IPS DF 19.7 (cell line): ENCODE measurements at regions not wholly inside any gene's neighbourhood (a gene's known extent, or its start where the extent isn't known, plus 50 kb on each side); places are given as distances from the start of the nearest gene placed in this dataset.

ENCODE experiments used
- DNase-seq: peaks from one replicate; pipeline ENCODE4 v3.0.0-alpha.2; 2013; ENCODE audit warnings: low read depth, low spot score

- no peak for DNase-seq
These were observed 244.7 kb downstream of the PTEN start for GRCh38 chr10:88108115-88108610.

GRCh38 chr10:88110355-88110754, 246.9 kb downstream of the PTEN start:
- no peak for DNase-seq

GRCh38 chr10:88110822-88111221, 247.4 kb downstream of the PTEN start:
- DNase-seq: no peak

- DNase-seq: no peak
These were observed 247.9 kb downstream of the PTEN start for GRCh38 chr10:88111294-88111693.

- DNase-seq: no peak
These were observed 249.8 kb downstream of the PTEN start for GRCh38 chr10:88113232-88113631.

GRCh38 chr10:88113657-88114272, 250.3 kb downstream of the PTEN start:
- DNase-seq: no peak

GRCh38 chr10:88114368-88114767, 250.9 kb downstream of the PTEN start:
- peak; percentile 48 for DNase-seq

GRCh38 chr10:88115407-88115806, 252.0 kb downstream of the PTEN start:
- DNase-seq: no peak

GRCh38 chr10:88115968-88116367, 252.5 kb downstream of the PTEN start:
- DNase-seq: no peak

GRCh38 chr10:88116481-88116880, 253.1 kb downstream of the PTEN start:
- no peak for DNase-seq

GRCh38 chr10:88116971-88117626, 253.7 kb downstream of the PTEN start:
- no peak for DNase-seq

- DNase-seq: no peak
These were observed 254.6 kb downstream of the PTEN start for GRCh38 chr10:88117869-88118632.

- no peak for DNase-seq
These were observed 255.3 kb downstream of the PTEN start for GRCh38 chr10:88118729-88119128.

- DNase-seq: no peak
These were observed 255.7 kb downstream of the PTEN start for GRCh38 chr10:88119160-88119559.

GRCh38 chr10:88120075-88120474, 256.6 kb downstream of the PTEN start:
- DNase-seq: no peak

- DNase-seq: no peak
These were observed 257.3 kb downstream of the PTEN start for GRCh38 chr10:88120599-88121333.

GRCh38 chr10:88121361-88121760, 257.9 kb downstream of the PTEN start:
- DNase-seq: no peak

GRCh38 chr10:88122145-88122544, 258.7 kb downstream of the PTEN start:
- no peak for DNase-seq

- DNase-seq: no peak
These were observed 259.2 kb downstream of the PTEN start for GRCh38 chr10:88122576-88122975.

- DNase-seq: no peak
These were observed 262.3 kb downstream of the PTEN start for GRCh38 chr10:88125766-88126165.

GRCh38 chr10:88126699-88127098, 263.3 kb downstream of the PTEN start:
- DNase-seq: no peak

GRCh38 chr10:88127269-88127668, 263.8 kb downstream of the PTEN start:
- DNase-seq: no peak
